PC-9 (cell line): ENCODE measurements at regions not wholly inside any gene's neighbourhood (a gene's known extent, or its start where the extent isn't known, plus 50 kb on each side); places are given as distances from the start of the nearest gene placed in this dataset.

Source experiments
- BruUV-seq: library from RNA; stranded (reverse); fragments of 400-500 nt; replicated peaks from 2 replicates; lab custom pipeline; 2021; lab: Mats Ljungman, UMichigan
- CTCF ChIA-PET: fragments of 300-600 bp; sonication (Branson Sonifier 250); formaldehyde crosslinking; loops from one replicate; lab custom pipeline; 2022; ENCODE audit warnings: antibody characterized with exemption; lab: Charles Lee
- POLR2A ChIA-PET: fragments of 300-600 bp; sonication (Branson Sonifier 250); formaldehyde crosslinking; loops from one replicate; lab custom pipeline; 2022; ENCODE audit warnings: antibody characterized with exemption; ENCODE audit not compliant: unreplicated experiment; lab: Charles Lee
- DNase-seq, 2 experiments: peaks; one replicate each; pipeline versions ENCODE4 v3.0.0 to v3.0.0-alpha.2; 2015 to 2022; ENCODE audit warnings: mixed read lengths in 1 of 2
- H2AFZ ChIP-seq: fragments of 200-600 bp; sonication (generic); 2 replicates; pipeline ENCODE4 v1.8.1; 2017; ENCODE audit warnings: antibody characterized with exemption
- H3F3A ChIP-seq: fragments of 200-600 bp; sonication (generic); 2 replicates; pipeline ENCODE4 v1.8.1; 2017; ENCODE audit warnings: antibody characterized with exemption, mild to moderate bottlenecking, low read depth; ENCODE audit not compliant: insufficient read depth
- H3K27ac ChIP-seq: fragments of 200-600 bp; sonication (generic); 2 replicates; pipeline ENCODE4 v1.6.1; 2016; ENCODE audit warnings: mixed run types
- H3K27me3 ChIP-seq: fragments of 200-600 bp; sonication (generic); 2 replicates; pipeline ENCODE4 v1.6.1; 2016; ENCODE audit warnings: low read depth, mixed run types; ENCODE audit not compliant: insufficient read depth
- H3K36me3 ChIP-seq: fragments of 200-600 bp; sonication (generic); 2 replicates; pipeline ENCODE4 v1.6.1; 2016; ENCODE audit warnings: low read depth, mixed run types
- H3K4me1 ChIP-seq: fragments of 200-600 bp; sonication (generic); replicated peaks from 2 replicates; pipeline ENCODE4 v1.6.1; 2016; ENCODE audit warnings: mixed run types; ENCODE audit not compliant: insufficient read depth
- H3K4me2 ChIP-seq: fragments of 200-600 bp; sonication (generic); 2 replicates; pipeline ENCODE4 v1.6.1; 2017; ENCODE audit warnings: mixed run types
- H3K4me3 ChIP-seq: fragments of 200-600 bp; sonication (generic); 2 replicates; pipeline ENCODE4 v1.6.1; 2016; ENCODE audit warnings: mixed run types
- H3K79me2 ChIP-seq: fragments of 200-600 bp; sonication (generic); 2 replicates; pipeline ENCODE4 v1.6.1; 2017; ENCODE audit warnings: low read depth, mixed run types
- H3K9me2 ChIP-seq: fragments of 200-600 bp; sonication (generic); 2 replicates; pipeline ENCODE4 v1.8.1; 2017; ENCODE audit warnings: mild to moderate bottlenecking; ENCODE audit not compliant: insufficient read depth
- H3K9me3 ChIP-seq: fragments of 200-600 bp; sonication (generic); 2 replicates; pipeline ENCODE4 v1.8.1; 2016; ENCODE audit warnings: low read depth; ENCODE audit not compliant: insufficient read depth
- H4K20me1 ChIP-seq: fragments of 200-600 bp; sonication (generic); 2 replicates; pipeline ENCODE4 v1.8.1; 2017; ENCODE audit not compliant: insufficient read depth
- CTCF ChIP-seq: fragments of 200-600 bp; sonication (generic); conservative IDR thresholded peaks from 2 replicates; pipeline ENCODE4 v1.6.1; 2017; ENCODE audit warnings: mixed run types, antibody characterized with exemption, mild to moderate bottlenecking, moderate library complexity
- EZH2 ChIP-seq: fragments of 200-600 bp; sonication (generic); IDR thresholded peaks from 2 replicates; pipeline ENCODE4 v1.8.0; 2017; ENCODE audit warnings: antibody characterized with exemption, low read depth
- intact Hi-C: fragments of 100-400 bp; cut with micrococcal nuclease; formaldehyde crosslinking; loops from one replicate; pipeline ENCODE4 v1.10.0; 2022; ENCODE audit not compliant: unreplicated experiment

GRCh38 chr9:13675638-13676000, 396.1 kb upstream of the MPDZ start:
- no TSS peak for BruUV-seq
- no peak overlapping the region for H3K27ac ChIP-seq
- no peaks in the 10 kb centered on the region for H3K9me2 ChIP-seq
- H2AFZ ChIP-seq = no peak overlapping the region
- H3F3A ChIP-seq = no peaks in the 10 kb centered on the region
- ChIA-PET CTCF (no interaction called here), POLR2A (no interaction called here)
- no peaks in the 10 kb centered on the region for H4K20me1 ChIP-seq
- H3K4me1 ChIP-seq = no peaks in the 10 kb centered on the region
- intact Hi-C loops = no loop called here
- H3K27me3 ChIP-seq = no peaks in the 10 kb centered on the region
- no peak overlapping the region for H3K4me3 ChIP-seq
- H3K79me2 ChIP-seq = no peaks in the 10 kb centered on the region
- no peaks in the 10 kb centered on the region for H3K36me3 ChIP-seq
- H3K9me3 ChIP-seq = no peaks in the 10 kb centered on the region
- H3K4me2 ChIP-seq = no peak overlapping the region
- DNase-seq = no peak
- TF ChIP-seq CTCF (no peak), EZH2 (no peak)

- ChIA-PET CTCF (no interaction called here), POLR2A (no interaction called here)
- intact Hi-C loops = no loop called here
- Histone ChIP-seq H3K4me1 (no peaks in the 10 kb centered on the region), H3K36me3 (no peaks in the 10 kb centered on the region), H3K27ac (no peak overlapping the region), H3K4me2 (no peak overlapping the region), H2AFZ (no peak overlapping the region), H3K27me3 (no peaks in the 10 kb centered on the region), H3F3A (no peaks in the 10 kb centered on the region), H4K20me1 (no peaks in the 10 kb centered on the region), H3K9me3 (no peaks in the 10 kb centered on the region), H3K9me2 (no peaks in the 10 kb centered on the region), H3K79me2 (no peaks in the 10 kb centered on the region), H3K4me3 (no peak overlapping the region)
- no TSS peak for BruUV-seq
- TF ChIP-seq EZH2 (no peak), CTCF (no peak)
- no peak for DNase-seq
These were observed 395.6 kb upstream of the MPDZ start for GRCh38 chr9:13674926-13675637.

- no peaks in the 10 kb centered on the region for H3K9me3 ChIP-seq
- no peaks in the 10 kb centered on the region for H3F3A ChIP-seq
- TF ChIP-seq EZH2 (no peak), CTCF (no peak)
- no peak overlapping the region for H3K27ac ChIP-seq
- ChIA-PET CTCF (no interaction called here), POLR2A (no interaction called here)
- no TSS peak for BruUV-seq
- H3K4me3 ChIP-seq = no peak overlapping the region
- no peak for DNase-seq
- no peaks in the 10 kb centered on the region for H3K9me2 ChIP-seq
- no peak overlapping the region for H2AFZ ChIP-seq
- no peaks in the 10 kb centered on the region for H3K79me2 ChIP-seq
- H3K27me3 ChIP-seq = no peaks in the 10 kb centered on the region
- H3K4me1 ChIP-seq = no peaks in the 10 kb centered on the region
- no peaks in the 10 kb centered on the region for H4K20me1 ChIP-seq
- H3K36me3 ChIP-seq = no peaks in the 10 kb centered on the region
- H3K4me2 ChIP-seq = no peak overlapping the region
- intact Hi-C loops = no loop called here
These were observed 393.9 kb upstream of the MPDZ start for GRCh38 chr9:13673348-13673747.
